Adrenal gland (tissue), 9 donors: ENCODE measurements at regions not wholly inside any gene's neighbourhood (a gene's known extent, or its start where the extent isn't known, plus 50 kb on each side); places are given as distances from the start of the nearest gene placed in this dataset.
"Not testable (repeated sequence)": the region's sequence is repeated elsewhere in the genome, so short reads cannot be mapped to it uniquely, and the experiment has no call there.

ENCODE experiments used
- DNase-seq, 7 donors: peaks; one replicate each; pipeline ENCODE4 v3.0.0-alpha.2; 2019 to 2020
- H3K27ac ChIP-seq, 5 donors: fragments of 200-600 bp; sonication (generic) in 4 of 5; 1 replicate in 3 of 5; 2 replicates in 2 of 5; pipeline versions ENCODE4 v1.5.1 to v1.8.0; 2016 to 2020; ENCODE audit warnings: mild to moderate bottlenecking in 1 of 5
- H3K27me3 ChIP-seq: fragments of 200-600 bp; 2 replicates; pipeline ENCODE4 v1.8.0; 2021
- H3K36me3 ChIP-seq, 2 donors: fragments of 200-600 bp; replicated peaks in 1 of 2; 1 replicate in 1 of 2; 2 replicates in 1 of 2; pipeline versions ENCODE4 v1.5.1 to v1.8.0; 2018 to 2022
- H3K4me1 ChIP-seq, 2 donors: fragments of 200-600 bp; replicated peaks in 1 of 2; 1 replicate in 1 of 2; 2 replicates in 1 of 2; pipeline versions ENCODE4 v1.5.1 to v1.8.0; 2018 to 2021
- H3K4me3 ChIP-seq, 4 donors: fragments of 200-600 bp; sonication (generic) in 3 of 4; one replicate each; pipeline ENCODE4 v1.5.1; 2016 to 2018
- H3K9me3 ChIP-seq, 3 donors: fragments of 200-600 bp; sonication (generic) in 1 of 3; replicated peaks in 1 of 3; 1 replicate in 2 of 3; 2 replicates in 1 of 3; pipeline versions ENCODE4 v1.5.1 to v1.8.0; 2016 to 2021
- CTCF ChIP-seq, 6 experiments: fragments of 450-650 bp in 4 of 6; fragments of 200-600 bp in 2 of 6; sonication (generic) in 1 of 6; IDR thresholded peaks; 1 replicate in 5 of 6; 2 replicates in 1 of 6; pipeline versions ENCODE4 v1.5.1 to v1.8.0; 2016 to 2021; ENCODE audit warnings: antibody characterized with exemption in 6 of 6, mild to moderate bottlenecking in 2 of 6, moderate library complexity in 1 of 6
- POLR2A ChIP-seq, 2 donors: fragments of 450-650 bp; IDR thresholded peaks; one replicate each; pipeline ENCODE4 v1.6.1; 2017; ENCODE audit warnings: antibody characterized with exemption in 2 of 2, mild to moderate bottlenecking in 2 of 2, moderate library complexity in 1 of 2
- WGBS, 4 donors: extraction: QIAGEN DNeasy Blood & Tissue Kit in 2 of 4; methylation state at CpG; one replicate each; pipeline versions ENCODE4 v1.1.5 to v1.1.7; 2013 to 2017; 5-methylcytosine and 5-hydroxymethylcytosine counted together
- intact Hi-C, 2 donors: fragments of 100-400 bp; cut with DNase I; formaldehyde crosslinking; loops; one replicate each; pipeline versions ENCODE4 v1.14.1 to v1.15.0; 2022 to 2023
- donor health status: healthy with polysubstance abuse.
- donor health status: Bipolar disorder and iron deficiency.
- donor health status: DM: yes; HTN: yes; CAD: no.
- donor health status: DM: no; HTN: no; CAD: no.
- donor health status: DM: no; HTN: no; CAD: no.

GRCh38 chr18:1147730-1148129 is 243.1 kb downstream of the ADCYAP1 start:
- Histone ChIP-seq H3K27ac (no peak overlapping the region), H3K4me3 (no peak overlapping the region), H3K4me1 (no peaks in the 10 kb centered on the region), H3K27me3 (no peaks in the 10 kb centered on the region), H3K9me3 (no peaks in the 10 kb centered on the region), H3K36me3 (no peaks in the 10 kb centered on the region)
- TF ChIP-seq CTCF (IDR thresholded peaks at IDR 0.05) = no peak
- TF ChIP-seq POLR2A (IDR thresholded peaks at IDR 0.05) = no peak
- intact Hi-C loops = no loop called here
- no peak for DNase-seq
- 54 to 92% (median 72%) methylated on average over 1 of the region's 1 CpG for WGBS, 4 donors

- Histone ChIP-seq H3K27ac (no peak overlapping the region), H3K9me3 (no peaks in the 10 kb centered on the region), H3K36me3 (no peaks in the 10 kb centered on the region), H3K27me3 (no peaks in the 10 kb centered on the region), H3K4me3 (no peak overlapping the region), H3K4me1 (no peaks in the 10 kb centered on the region)
- TF ChIP-seq POLR2A (IDR thresholded peaks at IDR 0.05) = no peak
- TF ChIP-seq CTCF (IDR thresholded peaks at IDR 0.05) = no peak
- no peak for DNase-seq
- WGBS, 4 donors = 79 to 87% (median 83%) methylated on average over 4 of the region's 4 CpGs
- intact Hi-C loops = no loop called here
These were observed 245.0 kb downstream of the ADCYAP1 start for GRCh38 chr18:1149709-1150108.

GRCh38 chr18:1150344-1150743 is 245.7 kb downstream of the ADCYAP1 start:
- Histone ChIP-seq H3K27me3 (no peaks in the 10 kb centered on the region), H3K4me1 (no peaks in the 10 kb centered on the region), H3K4me3 (no peak overlapping the region), H3K36me3 (no peaks in the 10 kb centered on the region), H3K9me3 (no peaks in the 10 kb centered on the region), H3K27ac (no peak overlapping the region)
- 43 to 53% (median 51%) methylated on average over 2 of the region's 2 CpGs for WGBS, 4 donors
- intact Hi-C loops = no loop called here
- no peak for TF ChIP-seq CTCF (IDR thresholded peaks at IDR 0.05)
- TF ChIP-seq POLR2A (IDR thresholded peaks at IDR 0.05) = no peak
- DNase-seq = no peak

- WGBS, 4 donors = 47 to 60% (median 52%) methylated on average over 2 of the region's 2 CpGs
- DNase-seq, H3K36me3 ChIP-seq: not testable (repeated sequence)
These were observed 248.3 kb downstream of the ADCYAP1 start for GRCh38 chr18:1152958-1153357.

GRCh38 chr18:1173593-1173992 is 268.9 kb downstream of the ADCYAP1 start:
- no peak overlapping the region for H3K27ac ChIP-seq
- H3K4me3 ChIP-seq = no peak overlapping the region
- 59 to 71% (median 62%) methylated on average over 4 of the region's 4 CpGs for WGBS, 4 donors
- no peaks in the 10 kb centered on the region for H3K27me3 ChIP-seq
- no peaks in the 10 kb centered on the region for H3K4me1 ChIP-seq
- H3K36me3 ChIP-seq = no peaks in the 10 kb centered on the region
- intact Hi-C loops = no loop called here
- no peak for TF ChIP-seq POLR2A (IDR thresholded peaks at IDR 0.05)
- no peak for TF ChIP-seq CTCF (IDR thresholded peaks at IDR 0.05)
- no peaks in the 10 kb centered on the region for H3K9me3 ChIP-seq
- DNase-seq = no peak

More at GRCh38 chr18:1152958-1153357, 248.3 kb downstream of the ADCYAP1 start:
- H3K4me3 ChIP-seq, H3K9me3 ChIP-seq, intact Hi-C loops, H3K4me1 ChIP-seq, H3K27me3 ChIP-seq, H3K27ac ChIP-seq: not testable (repeated sequence)
